ENCODE measurements at regions not wholly inside any gene's neighbourhood (a gene's known extent, or its start where the extent isn't known, plus 50 kb on each side); places are given as distances from the start of the nearest gene placed in this dataset.
"Not testable (repeated sequence)": the region's sequence is repeated elsewhere in the genome, so short reads cannot be mapped to it uniquely, and the experiment has no call there.

- not testable (repeated sequence) for DNase-seq
Observed at GRCh38 chr14:106714446-106715428, 1188.4 kb downstream of the TMEM121 start.

GRCh38 chr14:106717544-106717943, 1191.2 kb downstream of the TMEM121 start:
- not testable (repeated sequence) for DNase-seq

- DNase-seq, result not testable (repeated sequence)
Observed at GRCh38 chr14:106719880-106720279, 1193.5 kb downstream of the TMEM121 start.

GRCh38 chr14:106721926-106722325, 1195.5 kb downstream of the TMEM121 start:
- not testable (repeated sequence) for DNase-seq

GRCh38 chr14:106722813-106723687, 1196.7 kb downstream of the TMEM121 start:
- not testable (repeated sequence) for DNase-seq

- not testable (repeated sequence) for DNase-seq
Observed at GRCh38 chr14:106727962-106728361, 1201.6 kb downstream of the TMEM121 start.

GRCh38 chr14:106728611-106729010, 1202.2 kb downstream of the TMEM121 start:
- no peak for DNase-seq

GRCh38 chr14:106729551-106729950, 1203.2 kb downstream of the TMEM121 start:
- DNase-seq, result no peak

- DNase-seq, result no peak
Observed at GRCh38 chr14:106733771-106734170, 1207.4 kb downstream of the TMEM121 start.

- no peak for DNase-seq
Observed at GRCh38 chr14:106737021-106737420, 1210.6 kb downstream of the TMEM121 start.

- DNase-seq, result no peak
Observed at GRCh38 chr14:106738075-106738474, 1211.7 kb downstream of the TMEM121 start.

GRCh38 chr14:106738598-106739258, 1212.3 kb downstream of the TMEM121 start:
- not testable (repeated sequence) for DNase-seq

- DNase-seq, result peak; percentile 1
Observed at GRCh38 chr14:106741086-106741827, 1214.9 kb downstream of the TMEM121 start.

GRCh38 chr14:106745016-106745767, 1218.8 kb downstream of the TMEM121 start:
- DNase-seq, result not testable (repeated sequence)

GRCh38 chr14:106750089-106750488, 1223.7 kb downstream of the TMEM121 start:
- not testable (repeated sequence) for DNase-seq

GRCh38 chr14:106753751-106754150, 1227.4 kb downstream of the TMEM121 start:
- not testable (repeated sequence) for DNase-seq

GRCh38 chr14:106757444-106757843, 1231.1 kb downstream of the TMEM121 start:
- DNase-seq, result not testable (repeated sequence)

GRCh38 chr14:106761886-106762816, 1235.8 kb downstream of the TMEM121 start:
- not testable (repeated sequence) for DNase-seq

- DNase-seq, result peak; percentile 33
Observed at GRCh38 chr14:106764968-106765369, 1238.6 kb downstream of the TMEM121 start.

- no peak for DNase-seq
Observed at GRCh38 chr14:106766145-106766544, 1239.8 kb downstream of the TMEM121 start.
